ENCODE measurements at regions not wholly inside any gene's neighbourhood (a gene's known extent, or its start where the extent isn't known, plus 50 kb on each side); places are given as distances from the start of the nearest gene placed in this dataset.

- no peak for TF ChIP-seq CTCF (IDR thresholded peaks at IDR 0.05)
- TF ChIP-seq POLR2A (IDR thresholded peaks at IDR 0.05), result no peak
Measured at GRCh38 chr7:38040831-38041230, 120.4 kb downstream of the EPDR1 start.
